K562 (cell line): ENCODE measurements at regions not wholly inside any gene's neighbourhood (a gene's known extent, or its start where the extent isn't known, plus 50 kb on each side); places are given as distances from the start of the nearest gene placed in this dataset.

Source experiments
- JUND ChIP-seq, 2 experiments: IDR thresholded peaks; 2 replicates in 1 of 2; 3 replicates in 1 of 2; pipeline ENCODE4 v1.6.1; 2011; ENCODE audit warnings: borderline replicate concordance in 2 of 2, low read depth in 2 of 2, low read length in 2 of 2, improper control_type of control experiment in 1 of 2, missing biosample characterization in 1 of 2, missing genetic modification characterization in 1 of 2, missing genetic modification reagents in 1 of 2
- NBN ChIP-seq: fragments of 450-650 bp; IDR thresholded peaks from 2 replicates; pipeline ENCODE4 v1.6.1; 2016; ENCODE audit warnings: low read depth, mild to moderate bottlenecking
- NCOA2 ChIP-seq, 2 experiments: fragments of 450-650 bp; IDR thresholded peaks; 2 replicates each; pipeline ENCODE4 v1.6.1; 2018; ENCODE audit warnings: mild to moderate bottlenecking in 2 of 2, moderate library complexity in 1 of 2; ENCODE audit not compliant: partially characterized antibody in 2 of 2
- NRF1 ChIP-seq, 2 experiments: fragments of 450-650 bp; IDR thresholded peaks in 1 of 2; conservative IDR thresholded peaks in 1 of 2; 2 replicates each; pipeline ENCODE4 v1.6.1; 2014; ENCODE audit warnings: mild to moderate bottlenecking in 2 of 2
- SAFB2 ChIP-seq: fragments of 200-400 bp; formaldehyde crosslinking; IDR thresholded peaks from 2 replicates; pipeline ENCODE4 v1.6.1; 2018; ENCODE audit warnings: borderline replicate concordance, low read length, low read depth, moderate library complexity; ENCODE audit not compliant: severe bottlenecking
- SP1 ChIP-seq: sonication (generic); formaldehyde crosslinking; IDR thresholded peaks from 2 replicates; pipeline ENCODE4 v1.8.1; 2022; ENCODE audit warnings: mild to moderate bottlenecking, missing genetic modification reagents
- ZKSCAN8 ChIP-seq: fragments of 200-800 bp; sonication (Bioruptor generic); IDR thresholded peaks from 2 replicates; pipeline ENCODE4 v1.6.1; 2016; ENCODE audit warnings: missing genetic modification characterization, missing compliant biosample characterization
- ZNF140 ChIP-seq: fragments of 250-450 bp; sonication (Bioruptor Pico); IDR thresholded peaks from 2 replicates; pipeline ENCODE4 v1.8.0; 2021; ENCODE audit warnings: moderate library complexity, mild to moderate bottlenecking, inconsistent platforms
- ZNF146 ChIP-seq: IDR thresholded peaks from one replicate; pipeline ENCODE4 v1.6.1; 2018; ENCODE audit warnings: missing compliant biosample characterization; ENCODE audit not compliant: unreplicated experiment
- ZNF586 ChIP-seq: fragments of 450-650 bp; formaldehyde crosslinking; conservative IDR thresholded peaks from 2 replicates; pipeline ENCODE4 v1.4.0; 2020; ENCODE audit warnings: mild to moderate bottlenecking, moderate library complexity
- TF ChIP-seq, protein P1 (sequence below): fragments of 450-650 bp; IDR thresholded peaks from 2 replicates; pipeline ENCODE4 v1.6.1; 2018; ENCODE audit not compliant: partially characterized antibody
- TF ChIP-seq, protein P2 (sequence below), 3 experiments: IDR thresholded peaks in 2 of 3; conservative IDR thresholded peaks in 1 of 3; 2 replicates each; pipeline ENCODE4 v1.5.1; 2011 to 2012; ENCODE audit warnings: low read length in 3 of 3, mild to moderate bottlenecking in 3 of 3, control low read depth in 2 of 3, improper control_type of control experiment in 1 of 3, inconsistent platforms in 1 of 3, low read depth in 1 of 3, mixed read lengths in 1 of 3, moderate library complexity in 1 of 3; ENCODE audit not compliant: insufficient read depth in 2 of 3
- TF ChIP-seq, protein P3 (sequence below), 2 experiments: fragments of 450-650 bp; formaldehyde crosslinking in 1 of 2; IDR thresholded peaks; 2 replicates each; pipeline versions ENCODE4 v1.4.0 to v1.6.1; 2014 to 2020; ENCODE audit warnings: mild to moderate bottlenecking in 2 of 2, borderline replicate concordance in 1 of 2, low read depth in 1 of 2

DNA sequence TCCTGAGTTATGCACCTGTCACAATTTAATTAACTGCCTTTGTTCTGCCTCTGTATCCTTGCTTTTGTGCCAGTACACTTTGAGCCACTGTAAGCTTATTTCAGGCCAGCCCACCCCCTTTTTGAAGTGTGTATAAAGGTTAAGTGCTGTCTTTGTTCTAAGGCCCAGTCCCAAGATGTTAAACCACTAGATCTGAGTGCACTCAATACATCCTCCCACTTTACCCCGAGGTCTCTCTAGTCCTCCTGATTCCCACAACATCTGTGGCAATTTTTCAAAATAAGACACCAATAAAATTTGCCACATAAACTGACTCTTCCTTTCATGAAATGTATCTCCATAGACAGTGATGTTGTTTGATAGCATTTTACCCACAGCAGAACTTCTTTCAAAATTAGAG is 124.1 kb upstream of the SPIN4 start:
- TF ChIP-seq, protein P1, sequence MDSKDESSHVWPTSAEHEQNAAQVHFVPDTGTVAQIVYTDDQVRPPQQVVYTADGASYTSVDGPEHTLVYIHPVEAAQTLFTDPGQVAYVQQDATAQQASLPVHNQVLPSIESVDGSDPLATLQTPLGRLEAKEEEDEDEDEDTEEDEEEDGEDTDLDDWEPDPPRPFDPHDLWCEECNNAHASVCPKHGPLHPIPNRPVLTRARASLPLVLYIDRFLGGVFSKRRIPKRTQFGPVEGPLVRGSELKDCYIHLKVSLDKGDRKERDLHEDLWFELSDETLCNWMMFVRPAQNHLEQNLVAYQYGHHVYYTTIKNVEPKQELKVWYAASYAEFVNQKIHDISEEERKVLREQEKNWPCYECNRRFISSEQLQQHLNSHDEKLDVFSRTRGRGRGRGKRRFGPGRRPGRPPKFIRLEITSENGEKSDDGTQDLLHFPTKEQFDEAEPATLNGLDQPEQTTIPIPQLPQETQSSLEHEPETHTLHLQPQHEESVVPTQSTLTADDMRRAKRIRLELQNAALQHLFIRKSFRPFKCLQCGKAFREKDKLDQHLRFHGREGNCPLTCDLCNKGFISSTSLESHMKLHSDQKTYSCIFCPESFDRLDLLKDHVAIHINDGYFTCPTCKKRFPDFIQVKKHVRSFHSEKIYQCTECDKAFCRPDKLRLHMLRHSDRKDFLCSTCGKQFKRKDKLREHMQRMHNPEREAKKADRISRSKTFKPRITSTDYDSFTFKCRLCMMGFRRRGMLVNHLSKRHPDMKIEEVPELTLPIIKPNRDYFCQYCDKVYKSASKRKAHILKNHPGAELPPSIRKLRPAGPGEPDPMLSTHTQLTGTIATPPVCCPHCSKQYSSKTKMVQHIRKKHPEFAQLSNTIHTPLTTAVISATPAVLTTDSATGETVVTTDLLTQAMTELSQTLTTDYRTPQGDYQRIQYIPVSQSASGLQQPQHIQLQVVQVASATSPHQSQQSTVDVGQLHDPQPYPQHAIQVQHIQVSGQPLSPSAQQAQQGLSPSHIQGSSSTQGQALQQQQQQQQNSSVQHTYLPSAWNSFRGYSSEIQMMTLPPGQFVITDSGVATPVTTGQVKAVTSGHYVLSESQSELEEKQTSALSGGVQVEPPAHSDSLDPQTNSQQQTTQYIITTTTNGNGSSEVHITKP = no peak
- TF ChIP-seq, protein P2, sequence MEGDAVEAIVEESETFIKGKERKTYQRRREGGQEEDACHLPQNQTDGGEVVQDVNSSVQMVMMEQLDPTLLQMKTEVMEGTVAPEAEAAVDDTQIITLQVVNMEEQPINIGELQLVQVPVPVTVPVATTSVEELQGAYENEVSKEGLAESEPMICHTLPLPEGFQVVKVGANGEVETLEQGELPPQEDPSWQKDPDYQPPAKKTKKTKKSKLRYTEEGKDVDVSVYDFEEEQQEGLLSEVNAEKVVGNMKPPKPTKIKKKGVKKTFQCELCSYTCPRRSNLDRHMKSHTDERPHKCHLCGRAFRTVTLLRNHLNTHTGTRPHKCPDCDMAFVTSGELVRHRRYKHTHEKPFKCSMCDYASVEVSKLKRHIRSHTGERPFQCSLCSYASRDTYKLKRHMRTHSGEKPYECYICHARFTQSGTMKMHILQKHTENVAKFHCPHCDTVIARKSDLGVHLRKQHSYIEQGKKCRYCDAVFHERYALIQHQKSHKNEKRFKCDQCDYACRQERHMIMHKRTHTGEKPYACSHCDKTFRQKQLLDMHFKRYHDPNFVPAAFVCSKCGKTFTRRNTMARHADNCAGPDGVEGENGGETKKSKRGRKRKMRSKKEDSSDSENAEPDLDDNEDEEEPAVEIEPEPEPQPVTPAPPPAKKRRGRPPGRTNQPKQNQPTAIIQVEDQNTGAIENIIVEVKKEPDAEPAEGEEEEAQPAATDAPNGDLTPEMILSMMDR (IDR thresholded peaks at IDR 0.05 in 2 of 3, conservative IDR thresholded peaks at IDR 0.05 in 1 of 3; ENCODE audit: insufficient read depth in 2 of 3, low read depth in 1 of 3, low read length in 3 of 3) = no peak
- TF ChIP-seq NBN (no peak), NRF1 (conservative IDR thresholded peaks at IDR 0.05 in 1 of 2, IDR thresholded peaks at IDR 0.05 in 1 of 2) (no peak), ZNF586 (CRISPR knock-in tag) (no peak), SAFB2 (no peak), NCOA2 (IDR thresholded peaks at IDR 0.05; ENCODE audit: partially characterized antibody in 2 of 2) (no peak), JUND (IDR thresholded peaks at IDR 0.05; ENCODE audit: borderline replicate concordance, low read depth, low read length) (no peak), JUND (tag; IDR thresholded peaks at IDR 0.05; ENCODE audit: borderline replicate concordance, low read depth, low read length) (no peak), ZNF140 (CRISPR knock-in tag) (no peak), ZKSCAN8 (CRISPR knock-in tag) (no peak), SP1 (CRISPR knock-in tag) (no peak), ZNF146 (CRISPR knock-in tag) (no peak)
- TF ChIP-seq, protein P3, sequence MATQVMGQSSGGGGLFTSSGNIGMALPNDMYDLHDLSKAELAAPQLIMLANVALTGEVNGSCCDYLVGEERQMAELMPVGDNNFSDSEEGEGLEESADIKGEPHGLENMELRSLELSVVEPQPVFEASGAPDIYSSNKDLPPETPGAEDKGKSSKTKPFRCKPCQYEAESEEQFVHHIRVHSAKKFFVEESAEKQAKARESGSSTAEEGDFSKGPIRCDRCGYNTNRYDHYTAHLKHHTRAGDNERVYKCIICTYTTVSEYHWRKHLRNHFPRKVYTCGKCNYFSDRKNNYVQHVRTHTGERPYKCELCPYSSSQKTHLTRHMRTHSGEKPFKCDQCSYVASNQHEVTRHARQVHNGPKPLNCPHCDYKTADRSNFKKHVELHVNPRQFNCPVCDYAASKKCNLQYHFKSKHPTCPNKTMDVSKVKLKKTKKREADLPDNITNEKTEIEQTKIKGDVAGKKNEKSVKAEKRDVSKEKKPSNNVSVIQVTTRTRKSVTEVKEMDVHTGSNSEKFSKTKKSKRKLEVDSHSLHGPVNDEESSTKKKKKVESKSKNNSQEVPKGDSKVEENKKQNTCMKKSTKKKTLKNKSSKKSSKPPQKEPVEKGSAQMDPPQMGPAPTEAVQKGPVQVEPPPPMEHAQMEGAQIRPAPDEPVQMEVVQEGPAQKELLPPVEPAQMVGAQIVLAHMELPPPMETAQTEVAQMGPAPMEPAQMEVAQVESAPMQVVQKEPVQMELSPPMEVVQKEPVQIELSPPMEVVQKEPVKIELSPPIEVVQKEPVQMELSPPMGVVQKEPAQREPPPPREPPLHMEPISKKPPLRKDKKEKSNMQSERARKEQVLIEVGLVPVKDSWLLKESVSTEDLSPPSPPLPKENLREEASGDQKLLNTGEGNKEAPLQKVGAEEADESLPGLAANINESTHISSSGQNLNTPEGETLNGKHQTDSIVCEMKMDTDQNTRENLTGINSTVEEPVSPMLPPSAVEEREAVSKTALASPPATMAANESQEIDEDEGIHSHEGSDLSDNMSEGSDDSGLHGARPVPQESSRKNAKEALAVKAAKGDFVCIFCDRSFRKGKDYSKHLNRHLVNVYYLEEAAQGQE (IDR thresholded peaks at IDR 0.05; ENCODE audit: borderline replicate concordance) = no peak
- TF ChIP-seq, protein P3 (CRISPR knock-in tag; IDR thresholded peaks at IDR 0.05; ENCODE audit: low read depth) = no peak
